ENCODE measurements at regions not wholly inside any gene's neighbourhood (a gene's known extent, or its start where the extent isn't known, plus 50 kb on each side); places are given as distances from the start of the nearest gene placed in this dataset.

GRCh38 chr4:164109503-164109902 lies 615.0 kb downstream of the TMA16 start:
- ATAC-seq, result no peak

GRCh38 chr4:164115236-164115635 lies 620.7 kb downstream of the TMA16 start:
- DNase-seq, result no peak
- Histone ChIP-seq H3K27ac (no peak overlapping the region), H3K36me3 (no peaks in the 10 kb centered on the region), H3K27me3 (no peaks in the 10 kb centered on the region), H3K4me1 (no peaks in the 10 kb centered on the region), H3K4me3 (no peak overlapping the region), H3K9me3 (no peaks in the 10 kb centered on the region)
- TF ChIP-seq CTCF (IDR thresholded peaks at IDR 0.05), result no peak
- no peak for ATAC-seq
- intact Hi-C loops (cut with DNase I), result no loop called here
- 57 to 63% methylated on average over 2 of the region's 2 CpGs for WGBS, 2 donors

More at GRCh38 chr4:164109503-164109902, 615.0 kb downstream of the TMA16 start:
- Histone ChIP-seq H3K4me3 (no peak overlapping the region), H3K9me3 (peaks cover 0 to 4% (median 0%) of the 10 kb centered on the region in 11 donors), H3K27me3 (no peaks in the 10 kb centered on the region), H3K27ac (no peak overlapping the region), H3K36me3 (no peaks in the 10 kb centered on the region), H3K4me1 (no peaks in the 10 kb centered on the region)
- DNase-seq, result no peak
- 53 to 70% methylated on average over 4 of the region's 4 CpGs for WGBS, 2 donors
- no peak for TF ChIP-seq CTCF (IDR thresholded peaks at IDR 0.05)
- intact Hi-C loops (cut with DNase I), result no loop called here

- Histone ChIP-seq H3K4me3 (no peak overlapping the region), H3K4me1 (no peaks in the 10 kb centered on the region), H3K36me3 (no peaks in the 10 kb centered on the region), H3K27ac (no peak overlapping the region), H3K27me3 (no peaks in the 10 kb centered on the region), H3K9me3 (no peaks in the 10 kb centered on the region)
- no peak for TF ChIP-seq CTCF (IDR thresholded peaks at IDR 0.05)
- intact Hi-C loops (cut with DNase I), result no loop called here
- no peak for ATAC-seq
- no peak for DNase-seq
- WGBS, 2 donors, result 40 to 44% methylated on average over 1 of the region's 1 CpG
Measured at GRCh38 chr4:164116286-164116685, 621.8 kb downstream of the TMA16 start.

GRCh38 chr4:164134388-164134787 lies 619.5 kb upstream of the SMIM31 start:
- Histone ChIP-seq H3K36me3 (no peaks in the 10 kb centered on the region), H3K9me3 (peaks cover 0 to 4% (median 0%) of the 10 kb centered on the region in 11 donors), H3K4me1 (no peaks in the 10 kb centered on the region), H3K27ac (no peak overlapping the region), H3K4me3 (no peak overlapping the region), H3K27me3 (no peaks in the 10 kb centered on the region)
- DNase-seq, result no peak
- intact Hi-C loops (cut with DNase I), result no loop called here
- 84 to 93% methylated on average over 2 of the region's 2 CpGs for WGBS, 2 donors
- TF ChIP-seq CTCF (IDR thresholded peaks at IDR 0.05), result no peak
- ATAC-seq, result no peak
